DMS 273 (cell line): ENCODE measurements at regions not wholly inside any gene's neighbourhood (a gene's known extent, or its start where the extent isn't known, plus 50 kb on each side); places are given as distances from the start of the nearest gene placed in this dataset.

Source experiments
- DNase-seq: peaks from one replicate; lab custom pipeline; 2025; ENCODE audit not compliant: unreplicated experiment; lab: John Stamatoyannopoulos, UW

GRCh38 chr4:110675426-110675825 is 52.5 kb upstream of the PITX2 start:
- DNase-seq, result no peak

DNA sequence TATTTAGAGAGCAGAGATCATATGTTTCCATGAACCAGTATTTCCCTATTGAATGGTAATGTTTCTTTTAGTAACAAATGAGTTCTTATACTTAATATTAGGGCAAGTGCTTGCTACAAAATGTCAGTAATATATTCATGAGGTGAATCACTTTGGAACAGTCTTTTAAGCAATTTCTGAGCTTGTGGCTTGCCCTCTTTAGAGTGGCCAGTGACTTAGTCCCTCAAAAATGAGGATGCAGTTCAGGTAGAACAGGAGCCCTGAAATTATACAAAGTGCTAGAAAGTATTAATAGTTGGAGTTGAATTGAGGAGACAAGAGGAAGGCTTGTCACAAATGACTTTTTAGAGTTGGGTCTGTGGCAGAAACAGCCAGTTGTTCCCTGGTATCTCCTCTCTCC is 53.4 kb upstream of the PITX2 start:
- no peak for DNase-seq

- no peak for DNase-seq
These were observed 55.8 kb upstream of the PITX2 start for GRCh38 chr4:110678517-110679227.

- no peak for DNase-seq
These were observed 57.4 kb upstream of the PITX2 start for GRCh38 chr4:110680265-110680664.

DNA sequence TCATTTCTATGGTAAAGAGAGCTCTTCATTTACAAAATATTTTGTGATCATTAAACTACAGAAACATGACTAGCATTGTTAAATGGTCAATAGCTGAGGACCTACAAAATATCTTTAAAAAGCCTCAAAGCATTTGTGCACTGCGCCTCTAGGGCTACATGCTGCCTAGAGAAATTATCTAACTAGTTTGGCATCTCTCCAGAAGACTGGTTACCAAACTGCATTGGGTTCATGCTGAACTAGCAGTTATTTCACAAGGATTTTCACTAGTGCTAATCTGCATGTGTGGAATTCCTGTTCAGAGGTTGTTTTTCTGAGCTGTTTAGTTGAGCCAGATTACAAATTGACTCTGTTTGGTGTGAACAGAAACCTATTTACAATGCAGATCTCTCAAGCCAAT is 58.5 kb upstream of the PITX2 start:
- peak; percentile 0 for DNase-seq

GRCh38 chr4:110682311-110682710 is 59.4 kb upstream of the PITX2 start:
- DNase-seq, result no peak

DNA sequence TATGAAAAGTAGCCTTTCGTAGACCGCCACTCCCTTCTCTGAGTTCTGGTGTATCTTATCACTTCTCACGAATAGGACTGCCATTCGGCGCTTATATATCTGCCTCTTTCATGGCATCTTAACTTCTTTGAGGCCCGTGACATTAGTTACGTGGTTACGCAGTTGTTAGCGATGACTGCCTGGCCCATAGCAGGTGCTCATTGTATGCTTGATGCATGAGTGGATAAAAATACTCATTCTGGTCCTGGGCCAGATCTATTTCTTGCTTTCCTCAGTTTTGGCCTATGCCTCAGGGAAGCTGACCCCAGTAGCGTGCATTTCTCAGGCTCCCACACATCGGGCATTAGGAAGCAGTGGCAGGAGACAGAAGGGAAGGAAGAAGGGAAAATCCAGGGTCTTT is 60.7 kb upstream of the PITX2 start:
- DNase-seq, result no peak

DNA sequence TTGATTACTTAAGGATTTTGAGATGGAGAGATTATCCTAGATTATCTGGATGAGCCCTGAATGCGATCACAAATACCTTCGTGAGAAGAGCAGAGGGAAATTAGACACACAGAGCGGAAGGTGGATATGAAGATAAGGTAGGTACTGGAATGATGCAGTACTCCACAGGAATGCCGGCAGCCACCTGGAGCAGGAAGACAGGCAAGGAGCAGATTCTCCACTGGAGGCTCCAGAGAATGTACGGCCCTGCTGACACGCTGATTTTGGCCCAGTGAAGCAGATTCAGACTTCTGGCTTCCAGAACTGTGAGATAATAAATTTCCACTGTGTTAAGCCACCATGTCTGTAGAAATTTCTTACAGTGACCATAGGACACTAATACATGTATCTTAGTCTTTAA is 79.4 kb upstream of the PITX2 start:
- DNase-seq, result no peak

DNA sequence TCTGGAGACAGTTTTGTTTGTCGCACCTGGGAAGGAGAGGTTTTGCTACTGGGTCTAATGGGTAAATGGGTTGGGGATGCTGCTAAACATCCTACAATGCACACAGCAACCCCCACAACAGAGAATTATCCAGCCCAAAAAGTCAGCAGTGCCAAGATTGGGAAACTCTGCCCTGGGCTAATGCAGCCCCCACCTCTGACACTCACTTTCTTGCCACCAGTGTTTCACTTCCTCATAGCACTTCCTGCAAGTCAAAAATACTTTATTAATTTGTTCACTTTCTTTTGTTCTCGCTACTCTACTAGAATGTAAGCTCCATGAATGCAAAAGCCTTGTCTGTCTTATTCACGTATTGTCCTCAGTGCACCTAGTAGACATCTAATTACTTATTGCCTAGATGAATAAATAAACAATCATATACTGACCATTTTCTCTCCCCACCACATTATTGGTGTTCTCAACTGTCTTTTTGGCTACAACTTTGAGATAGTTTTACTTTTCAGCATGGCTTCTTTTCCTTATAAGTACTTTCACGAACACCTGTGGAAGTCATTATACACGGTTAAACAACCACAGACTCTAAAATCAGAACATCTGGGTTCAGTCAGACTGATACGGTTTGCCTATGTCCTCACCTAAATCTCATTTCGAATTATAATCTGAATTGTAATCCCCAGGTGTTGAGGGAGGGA is 82.0 kb upstream of the PITX2 start:
- DNase-seq, result no peak

GRCh38 chr4:110705440-110705782 is 82.5 kb upstream of the PITX2 start:
- DNase-seq, result no peak

GRCh38 chr4:110710070-110710469 is 87.2 kb upstream of the PITX2 start:
- no peak for DNase-seq

GRCh38 chr4:110712486-110712885 is 89.6 kb upstream of the PITX2 start:
- no peak for DNase-seq

GRCh38 chr4:110730318-110730717 is 107.4 kb upstream of the PITX2 start:
- DNase-seq, result no peak

GRCh38 chr4:110733901-110734300 is 111.0 kb upstream of the PITX2 start:
- DNase-seq, result no peak

GRCh38 chr4:110735686-110736085 is 112.8 kb upstream of the PITX2 start:
- DNase-seq, result peak; percentile 12

DNA sequence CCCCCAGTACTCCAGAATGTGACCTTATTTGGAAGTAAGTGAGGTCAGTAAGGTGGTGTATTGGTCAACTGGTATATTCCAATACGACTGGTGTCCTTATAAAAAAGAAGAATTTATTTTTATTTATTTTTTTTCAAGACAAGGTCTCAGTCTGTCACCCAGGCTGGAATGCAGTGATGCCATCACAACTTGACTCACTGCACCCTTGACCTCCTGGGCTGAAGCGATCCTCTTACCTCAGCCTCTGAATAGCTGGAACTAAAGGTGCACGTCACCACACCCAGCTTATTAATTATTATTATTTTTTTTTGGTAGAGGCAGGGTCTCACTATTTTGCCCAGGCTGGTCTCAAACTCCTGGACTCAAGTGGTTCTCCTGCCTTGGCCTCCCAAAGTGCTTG is 115.1 kb upstream of the PITX2 start:
- DNase-seq, result no peak

GRCh38 chr4:110742143-110742542 is 119.3 kb upstream of the PITX2 start:
- no peak for DNase-seq

GRCh38 chr4:110748071-110748470 is 125.2 kb upstream of the PITX2 start:
- no peak for DNase-seq

- DNase-seq, result no peak
These were observed 128.3 kb upstream of the PITX2 start for GRCh38 chr4:110751183-110751582.

GRCh38 chr4:110751986-110752385 is 129.1 kb upstream of the PITX2 start:
- DNase-seq, result no peak

DNA sequence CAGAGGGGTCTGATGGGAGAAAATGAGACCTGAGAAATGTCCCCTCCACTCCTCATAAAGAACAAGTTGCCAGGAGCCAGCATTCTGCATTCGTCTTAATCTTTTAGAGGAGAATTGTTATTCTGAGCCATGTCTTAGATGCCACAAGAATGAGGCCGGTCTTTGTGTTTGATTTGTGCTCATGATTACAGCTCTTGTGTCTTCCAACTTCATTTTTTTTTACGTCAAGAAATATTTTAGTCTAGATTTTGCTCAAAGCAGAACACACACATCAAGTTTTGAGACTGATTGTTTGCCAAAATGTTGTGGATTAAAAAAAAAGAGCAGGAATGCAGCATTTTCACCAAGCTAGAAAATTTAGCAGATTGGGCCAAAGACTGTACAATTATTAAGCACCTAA is 130.6 kb upstream of the PITX2 start:
- no peak for DNase-seq

GRCh38 chr4:110754716-110755115 is 131.8 kb upstream of the PITX2 start:
- DNase-seq, result no peak

GRCh38 chr4:110769578-110769977 is 146.7 kb upstream of the PITX2 start:
- DNase-seq, result no peak
